ENCODE measurements at regions not wholly inside any gene's neighbourhood (a gene's known extent, or its start where the extent isn't known, plus 50 kb on each side); places are given as distances from the start of the nearest gene placed in this dataset.

DNA sequence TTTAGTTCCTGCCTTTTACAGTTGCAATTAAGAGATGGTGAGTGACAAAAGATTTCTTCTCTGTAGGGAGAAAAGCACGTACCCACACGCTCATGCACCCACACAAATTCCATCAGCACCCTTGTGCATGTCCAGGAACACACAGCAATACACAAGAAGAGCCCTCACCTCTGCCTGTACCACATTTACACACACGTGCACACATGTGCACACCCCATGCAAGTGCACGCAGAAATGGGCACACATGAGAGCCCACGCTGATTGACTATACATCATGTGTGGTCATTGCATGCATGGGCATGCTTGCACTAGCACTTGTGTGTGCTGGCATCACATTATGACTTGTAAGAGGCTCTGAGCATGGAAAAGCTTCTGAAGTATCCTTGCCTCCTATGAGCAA lies 70.5 kb downstream of the SERPINA3 start:
- no peak for DNase-seq (ENCODE audit: low read depth)

DNA sequence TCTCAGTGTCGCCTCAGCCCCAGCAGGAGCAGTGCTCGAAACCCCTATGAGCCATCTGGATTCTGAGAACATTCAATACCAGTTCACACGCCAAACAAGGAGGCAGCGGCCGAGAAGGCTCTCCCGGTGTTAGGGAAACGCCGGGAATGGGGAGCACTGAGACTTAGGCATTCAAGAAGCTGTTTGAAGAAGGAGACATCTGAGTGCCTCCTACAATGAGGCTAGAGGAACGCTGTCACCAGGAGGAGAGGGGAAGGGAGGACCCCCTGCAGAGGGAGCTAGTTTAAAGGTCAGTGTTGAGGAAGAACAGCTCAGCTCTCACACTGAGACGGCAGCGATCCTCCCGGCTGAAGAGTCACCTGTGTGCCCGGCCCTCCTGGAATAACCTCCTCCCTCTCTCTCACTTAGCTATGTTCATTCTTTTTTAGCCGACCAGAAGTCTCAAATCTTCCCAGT lies 69.9 kb downstream of the SERPINA3 start:
- DNase-seq (ENCODE audit: low read depth) = no peak

DNA sequence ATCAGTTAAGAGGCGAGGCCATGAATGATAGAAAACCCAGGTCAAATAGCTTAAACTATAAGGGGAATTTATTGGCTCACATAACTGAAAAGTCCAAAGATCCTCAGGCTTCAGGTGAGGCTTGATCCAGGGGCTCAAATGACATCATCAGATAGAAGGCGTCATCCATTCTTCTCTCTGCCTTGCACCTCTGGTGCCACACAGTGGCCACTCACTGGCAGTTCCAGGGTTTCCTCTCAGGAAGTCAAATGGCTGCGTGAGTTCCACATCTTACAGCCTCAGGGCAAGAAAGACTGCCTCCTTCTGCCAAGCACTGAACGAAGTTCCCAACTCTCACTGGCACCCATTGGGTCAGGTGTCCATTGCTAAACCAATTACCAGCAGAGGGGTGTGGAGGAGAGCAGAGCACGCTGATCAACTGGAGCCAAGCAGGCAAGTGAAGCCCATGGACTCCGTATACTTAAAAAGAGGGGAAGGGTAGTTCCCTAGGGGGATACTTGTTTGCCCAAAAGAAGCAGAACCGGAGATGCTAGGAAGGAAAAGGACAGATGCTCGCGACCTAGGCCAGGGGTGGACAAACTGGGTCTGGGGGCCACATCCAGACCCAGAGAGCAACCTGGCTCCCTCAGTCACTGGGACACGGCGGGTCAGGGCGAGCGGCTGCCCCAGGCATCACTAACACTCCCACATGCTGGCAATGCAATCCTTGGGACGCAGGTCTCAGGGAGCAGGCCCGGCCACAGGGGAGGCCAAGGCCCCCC lies 69.3 kb downstream of the SERPINA3 start:
- peak; percentile 28 for DNase-seq (ENCODE audit: low read depth)

DNA sequence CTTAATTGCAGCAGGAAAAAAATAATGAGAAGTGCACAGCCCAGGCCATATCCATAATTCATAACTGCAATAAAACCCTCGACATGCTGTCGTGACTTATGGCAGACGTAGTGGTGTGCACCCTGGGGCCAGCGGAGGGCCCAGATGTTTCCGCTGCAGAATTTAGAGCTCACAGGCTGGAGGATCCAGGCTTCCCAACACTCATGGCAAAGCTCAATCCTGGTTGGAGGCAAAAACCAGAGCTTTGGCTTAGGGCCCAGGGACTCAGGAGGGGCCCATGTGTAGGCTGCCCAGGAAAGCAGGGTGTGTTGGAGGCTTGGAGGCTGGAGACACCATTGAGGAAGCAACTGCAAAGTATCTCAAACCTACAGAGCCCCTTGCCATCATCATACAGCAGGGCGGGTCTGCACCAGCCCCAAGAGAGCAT lies 68.7 kb downstream of the SERPINA3 start:
- no peak for DNase-seq (ENCODE audit: low read depth)

DNA sequence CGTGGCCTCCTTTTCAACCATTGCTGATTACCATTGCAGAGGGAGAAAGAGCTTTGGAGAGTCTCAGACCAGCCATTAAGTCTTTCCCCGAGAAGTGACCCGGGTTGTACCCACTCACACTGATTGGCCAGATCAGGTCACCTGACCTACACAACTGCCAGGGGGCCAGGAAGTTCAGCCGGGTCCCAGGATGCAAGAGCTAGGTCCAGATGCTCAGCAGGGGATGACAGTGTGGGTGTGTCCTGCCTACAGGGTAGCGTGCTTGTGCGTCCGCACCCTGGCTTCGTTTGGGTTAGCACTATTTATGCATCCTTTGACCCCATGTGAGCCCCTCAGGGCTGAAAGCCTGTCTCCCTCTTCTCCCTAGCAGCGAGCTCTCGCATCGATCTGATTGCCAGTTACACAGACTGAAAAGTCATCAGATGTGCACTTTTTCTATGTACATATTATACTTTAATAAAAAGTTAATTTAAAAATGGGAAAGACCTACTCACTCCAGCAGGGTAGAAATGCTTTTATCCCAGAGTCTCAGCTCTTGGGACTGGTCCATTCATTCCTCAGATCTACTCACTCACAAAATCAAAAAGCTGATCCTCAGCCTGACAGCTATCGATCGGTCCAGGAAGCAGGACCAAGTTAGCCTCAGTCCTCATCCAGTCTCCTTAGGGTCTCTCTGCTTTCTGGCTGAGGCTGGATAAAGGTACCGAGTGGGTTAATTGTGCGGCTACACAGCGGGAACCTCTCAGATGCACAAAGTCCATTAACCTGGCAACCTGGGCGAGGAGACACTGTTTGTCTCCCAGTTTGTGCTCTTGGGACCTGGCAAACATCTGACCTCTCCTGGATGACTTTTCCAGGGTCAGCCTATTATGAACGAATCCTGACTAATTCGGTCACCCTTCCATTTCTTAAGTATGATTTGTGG lies 68.0 kb downstream of the SERPINA3 start:
- no peak for DNase-seq (ENCODE audit: low read depth)

DNA sequence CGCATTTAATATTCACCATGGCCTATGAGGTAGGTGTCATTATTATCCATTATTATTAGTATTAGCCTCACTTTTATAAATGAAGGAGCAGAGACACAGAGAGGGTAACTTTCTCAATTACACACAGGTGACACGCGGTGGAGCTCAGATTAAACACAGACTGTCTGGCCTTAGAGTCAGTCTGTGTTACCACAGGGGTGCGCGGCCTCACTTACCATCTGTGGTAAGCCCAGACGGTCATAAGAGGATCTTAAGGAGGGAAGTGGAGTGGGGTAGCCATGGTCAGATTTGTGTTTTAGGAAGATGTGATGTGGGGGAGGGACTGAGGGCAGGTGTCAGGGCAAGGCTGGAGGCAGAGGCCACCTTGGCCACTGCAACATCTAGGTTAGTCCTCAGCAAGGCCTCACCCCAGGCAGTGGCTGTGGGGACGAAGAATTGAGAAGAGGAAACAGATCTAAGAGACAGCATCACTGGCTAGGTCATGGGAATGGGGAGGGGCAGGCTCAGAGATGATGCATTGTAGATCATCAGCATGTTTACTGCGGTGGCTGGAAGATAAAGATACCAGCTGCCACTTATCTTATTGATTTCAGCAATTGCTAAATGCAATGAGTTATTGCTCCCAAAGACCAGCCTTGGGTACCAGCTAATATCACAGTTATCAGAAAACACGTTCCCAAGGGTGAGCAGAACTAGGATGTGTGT lies 67.1 kb downstream of the SERPINA3 start:
- no peak for DNase-seq (ENCODE audit: low read depth)

DNA sequence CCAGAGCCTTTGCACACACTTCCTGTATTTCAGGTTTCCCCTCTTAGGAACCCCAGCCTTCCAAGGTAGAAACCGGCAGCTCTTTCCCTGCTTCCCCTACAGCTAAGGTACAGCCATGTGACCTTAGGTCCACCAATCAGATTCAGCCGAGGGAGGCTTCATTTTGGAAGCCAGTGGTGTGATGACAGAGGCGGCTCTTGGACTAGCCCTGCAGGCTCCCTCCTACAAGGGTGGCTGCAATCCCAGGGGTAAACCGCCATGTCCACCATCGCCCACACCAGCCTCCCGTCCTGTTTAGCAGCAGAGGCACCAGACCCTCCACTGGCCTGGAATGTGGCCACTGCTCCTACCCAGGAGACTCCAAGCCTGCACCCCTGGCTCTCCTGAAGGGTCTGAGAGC lies 65.6 kb downstream of the SERPINA3 start:
- no peak for DNase-seq (ENCODE audit: low read depth)

DNA sequence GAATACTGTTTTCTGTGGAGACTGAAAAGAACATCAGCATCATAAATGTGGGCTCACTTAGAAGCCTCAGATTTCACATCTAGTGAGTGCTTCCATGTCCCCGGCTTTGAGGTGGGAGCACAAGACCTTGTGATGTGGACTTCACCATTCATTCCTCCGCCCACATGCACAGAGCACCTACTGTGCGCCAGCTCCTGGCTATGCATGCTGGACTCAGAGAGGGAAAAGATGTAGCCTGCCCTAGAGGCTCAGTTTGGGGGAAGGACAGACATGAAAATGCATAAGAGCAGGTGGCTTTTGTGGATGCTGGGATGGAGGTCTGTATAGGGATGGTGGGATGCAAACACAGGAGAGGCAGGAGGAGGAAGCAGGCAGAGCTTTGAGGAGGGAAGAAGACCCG lies 65.0 kb downstream of the SERPINA3 start:
- no peak for DNase-seq (ENCODE audit: low read depth)

DNA sequence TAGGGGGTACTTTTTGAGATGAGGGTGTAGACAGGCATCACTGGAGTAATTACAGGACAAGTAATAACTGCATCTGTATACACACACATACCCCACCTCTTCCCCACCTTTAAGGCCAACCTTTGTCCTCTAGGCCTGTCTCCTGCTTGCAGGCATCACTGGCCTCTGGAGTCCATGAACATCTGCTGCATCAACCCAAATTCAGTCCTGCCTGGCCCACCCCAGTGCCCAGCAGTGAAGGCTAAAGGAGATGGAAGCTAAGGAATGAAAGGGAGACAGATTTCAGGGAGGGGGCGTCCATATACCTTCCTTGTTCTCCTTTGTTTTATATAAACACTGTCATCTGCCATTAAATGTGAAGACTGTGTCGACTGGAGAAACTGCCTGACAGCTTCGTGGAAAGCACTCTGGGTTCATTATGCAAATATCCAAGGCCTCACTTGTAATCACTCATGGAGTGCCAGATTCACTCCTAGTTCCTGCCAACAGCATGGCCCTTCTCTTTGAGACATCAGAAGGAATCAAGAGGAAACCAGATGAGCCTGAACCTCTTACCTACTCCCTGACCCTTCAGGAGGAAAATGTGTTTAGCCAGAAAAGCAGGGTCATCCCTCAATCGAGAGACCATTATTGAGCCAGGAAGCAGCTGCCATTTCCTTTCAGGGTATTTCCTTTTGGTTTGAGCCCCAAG lies 64.4 kb downstream of the SERPINA3 start:
- DNase-seq (ENCODE audit: low read depth) = no peak

DNA sequence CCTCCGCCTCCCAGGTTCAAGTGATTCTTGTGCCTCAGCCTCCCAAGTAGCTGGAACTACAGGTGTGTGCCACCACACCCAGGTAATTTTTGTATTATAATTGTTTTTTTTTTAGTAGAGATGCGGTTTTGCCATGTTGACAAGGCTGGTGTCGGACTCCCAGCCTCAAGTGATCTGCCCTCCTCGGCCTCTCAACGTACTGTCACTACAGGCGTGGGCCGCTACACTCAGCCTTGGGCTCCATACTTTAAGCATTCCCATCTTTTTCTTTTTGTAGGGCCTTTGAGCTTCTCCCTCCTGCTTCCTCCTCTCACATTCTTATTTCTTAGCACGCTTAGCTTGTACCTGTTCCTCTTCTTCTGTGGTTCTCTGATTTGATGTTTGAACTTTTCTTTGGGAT lies 62.8 kb downstream of the SERPINA3 start:
- no peak for DNase-seq (ENCODE audit: low read depth)

DNA sequence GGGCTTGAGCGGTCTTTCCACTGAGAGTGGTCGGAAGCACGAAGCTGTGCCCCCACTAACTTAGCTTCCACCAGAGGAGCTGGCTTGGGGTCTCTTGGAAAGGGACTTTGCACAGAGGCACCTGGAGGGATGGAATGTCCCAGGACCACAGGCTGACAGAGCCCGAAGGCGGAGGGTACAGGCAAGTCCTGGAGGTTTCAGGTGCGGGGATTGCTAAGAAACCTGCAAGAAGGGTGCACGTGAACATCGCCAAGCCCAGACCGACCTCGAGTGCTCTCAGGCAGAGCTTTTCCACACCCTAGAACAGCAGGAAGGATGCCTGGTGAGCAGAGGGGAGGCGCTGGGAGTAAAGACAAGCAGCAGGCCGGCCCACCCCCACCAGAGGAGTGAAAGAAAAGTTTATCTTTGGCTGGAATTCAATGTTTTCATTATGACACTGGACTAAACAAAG lies 61.6 kb downstream of the SERPINA3 start:
- no peak for DNase-seq (ENCODE audit: low read depth)
